LHCN-M2 (cell line): ENCODE measurements at regions not wholly inside any gene's neighbourhood (a gene's known extent, or its start where the extent isn't known, plus 50 kb on each side); places are given as distances from the start of the nearest gene placed in this dataset.

Experiments used
- DNase-seq: peaks from one replicate; pipeline ENCODE4 v3.0.0-alpha.2; 2012; ENCODE audit warnings: low read depth

GRCh38 chr6:15879371-15880261 lies 216.8 kb upstream of the DTNBP1 start:
- DNase-seq: peak; percentile 48

- DNase-seq: no peak
Observed at GRCh38 chr6:15877231-15877630, 214.4 kb upstream of the DTNBP1 start.

- peak; percentile 69 for DNase-seq
Observed at GRCh38 chr6:15876406-15876805, 213.6 kb upstream of the DTNBP1 start.

- DNase-seq: no peak
Observed at GRCh38 chr6:15875797-15876196, 213.0 kb upstream of the DTNBP1 start.

- DNase-seq: peak; percentile 62
Observed at GRCh38 chr6:15874821-15875220, 212.0 kb upstream of the DTNBP1 start.

- DNase-seq: no peak
Observed at GRCh38 chr6:15874326-15874725, 211.5 kb upstream of the DTNBP1 start.

- peak; percentile 77 for DNase-seq
Observed at GRCh38 chr6:15872241-15873103, 209.6 kb upstream of the DTNBP1 start.

- no peak for DNase-seq
Observed at GRCh38 chr6:15871276-15871675, 208.4 kb upstream of the DTNBP1 start.

GRCh38 chr6:15870333-15871043 lies 207.7 kb upstream of the DTNBP1 start:
- peak; percentile 58 for DNase-seq

GRCh38 chr6:15864708-15865062 lies 201.9 kb upstream of the DTNBP1 start:
- no peak for DNase-seq

GRCh38 chr6:15864038-15864707 lies 201.3 kb upstream of the DTNBP1 start:
- DNase-seq: no peak

- DNase-seq: no peak
Observed at GRCh38 chr6:15862810-15863209, 200.0 kb upstream of the DTNBP1 start.

- no peak for DNase-seq
Observed at GRCh38 chr6:15861486-15861885, 198.7 kb upstream of the DTNBP1 start.

- no peak for DNase-seq
Observed at GRCh38 chr6:15854826-15855710, 192.2 kb upstream of the DTNBP1 start.

- DNase-seq: no peak
Observed at GRCh38 chr6:15854378-15854777, 191.6 kb upstream of the DTNBP1 start.

GRCh38 chr6:15853259-15853658 lies 190.4 kb upstream of the DTNBP1 start:
- DNase-seq: no peak

- DNase-seq: no peak
Observed at GRCh38 chr6:15852289-15852688, 189.5 kb upstream of the DTNBP1 start.

GRCh38 chr6:15849395-15849794 lies 186.6 kb upstream of the DTNBP1 start:
- DNase-seq: no peak

- no peak for DNase-seq
Observed at GRCh38 chr6:15845492-15845891, 182.7 kb upstream of the DTNBP1 start.

- DNase-seq: no peak
Observed at GRCh38 chr6:15843764-15844163, 180.9 kb upstream of the DTNBP1 start.
